C4-2B (cell line): ENCODE measurements at regions not wholly inside any gene's neighbourhood (a gene's known extent, or its start where the extent isn't known, plus 50 kb on each side); places are given as distances from the start of the nearest gene placed in this dataset.

Experiments
- H3K27ac ChIP-seq: fragments of 450-650 bp; 2 replicates; pipeline ENCODE4 v1.5.1; 2017
- ZFX ChIP-seq: fragments of 450-650 bp; IDR thresholded peaks from 2 replicates; pipeline ENCODE4 v1.6.1; 2017
- TF ChIP-seq, protein P1 (sequence below): fragments of 450-650 bp; conservative IDR thresholded peaks from 2 replicates; pipeline ENCODE4 v1.5.1; 2017; ENCODE audit warnings: mild to moderate bottlenecking

DNA sequence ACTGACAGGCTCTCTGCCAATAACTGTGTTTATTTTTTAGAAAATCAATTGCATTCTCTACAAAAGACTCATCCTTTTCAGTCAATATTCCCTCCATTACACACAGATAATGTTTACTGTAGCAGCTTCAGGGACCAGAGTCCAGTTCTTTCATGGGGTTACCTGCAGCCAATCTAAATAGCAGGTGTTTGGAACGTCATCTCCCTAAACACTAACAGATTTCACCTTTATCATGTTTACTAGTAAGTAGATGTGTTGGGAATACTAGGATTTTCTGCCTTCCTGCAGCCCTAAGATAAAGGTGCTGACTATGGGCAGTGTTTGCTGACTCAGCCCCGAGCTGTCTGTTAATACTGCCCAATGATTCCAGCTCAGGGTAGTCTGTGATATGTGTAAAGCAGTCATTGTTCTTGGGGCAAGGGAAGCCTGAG is 447.0 kb downstream of the KIF4B start:
- no peak for TF ChIP-seq ZFX
- TF ChIP-seq, protein P1, sequence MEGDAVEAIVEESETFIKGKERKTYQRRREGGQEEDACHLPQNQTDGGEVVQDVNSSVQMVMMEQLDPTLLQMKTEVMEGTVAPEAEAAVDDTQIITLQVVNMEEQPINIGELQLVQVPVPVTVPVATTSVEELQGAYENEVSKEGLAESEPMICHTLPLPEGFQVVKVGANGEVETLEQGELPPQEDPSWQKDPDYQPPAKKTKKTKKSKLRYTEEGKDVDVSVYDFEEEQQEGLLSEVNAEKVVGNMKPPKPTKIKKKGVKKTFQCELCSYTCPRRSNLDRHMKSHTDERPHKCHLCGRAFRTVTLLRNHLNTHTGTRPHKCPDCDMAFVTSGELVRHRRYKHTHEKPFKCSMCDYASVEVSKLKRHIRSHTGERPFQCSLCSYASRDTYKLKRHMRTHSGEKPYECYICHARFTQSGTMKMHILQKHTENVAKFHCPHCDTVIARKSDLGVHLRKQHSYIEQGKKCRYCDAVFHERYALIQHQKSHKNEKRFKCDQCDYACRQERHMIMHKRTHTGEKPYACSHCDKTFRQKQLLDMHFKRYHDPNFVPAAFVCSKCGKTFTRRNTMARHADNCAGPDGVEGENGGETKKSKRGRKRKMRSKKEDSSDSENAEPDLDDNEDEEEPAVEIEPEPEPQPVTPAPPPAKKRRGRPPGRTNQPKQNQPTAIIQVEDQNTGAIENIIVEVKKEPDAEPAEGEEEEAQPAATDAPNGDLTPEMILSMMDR = no peak
- no peak overlapping the region for H3K27ac ChIP-seq

DNA sequence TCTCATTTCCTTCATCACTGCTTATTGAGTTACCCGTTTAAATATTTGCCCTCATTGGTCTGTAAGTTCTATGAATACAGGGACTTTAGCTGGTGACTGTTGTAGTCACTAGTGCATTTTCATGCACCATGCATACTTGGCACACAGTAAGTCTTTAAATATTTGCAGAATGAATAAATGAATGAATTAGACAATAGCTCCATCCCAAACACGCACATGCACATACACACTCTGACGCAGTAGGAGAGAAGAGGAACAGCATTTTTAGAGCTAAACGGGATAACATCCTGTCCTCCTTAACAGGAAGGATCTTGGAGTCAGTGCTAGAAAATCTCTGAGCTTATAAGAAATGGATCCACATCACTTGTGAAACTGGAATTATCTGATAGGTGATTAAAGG is 447.7 kb downstream of the KIF4B start:
- no peak overlapping the region for H3K27ac ChIP-seq
- TF ChIP-seq, protein P1 = no peak
- no peak for TF ChIP-seq ZFX

DNA sequence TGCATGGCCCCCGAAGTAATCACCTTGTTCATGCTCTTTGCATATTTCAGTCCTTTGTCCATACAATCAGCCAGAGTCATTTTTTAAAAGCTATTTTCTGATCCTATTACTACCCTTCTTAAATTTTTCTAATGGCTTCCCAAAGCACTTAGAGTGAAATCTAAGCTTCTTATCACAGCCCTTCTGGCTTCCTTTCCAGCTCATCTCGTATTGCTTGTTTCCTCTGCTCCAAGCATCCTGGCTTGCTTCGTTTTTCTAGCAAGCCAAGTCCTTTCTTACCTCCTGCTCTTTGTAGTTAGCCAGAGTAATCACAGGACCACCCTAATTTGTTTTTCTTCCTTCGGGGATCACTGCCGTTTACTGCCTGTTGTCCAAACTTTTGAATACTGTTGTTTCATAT is 453.3 kb downstream of the KIF4B start:
- no peak overlapping the region for H3K27ac ChIP-seq
- no peak for TF ChIP-seq ZFX
- TF ChIP-seq, protein P1 = no peak

DNA sequence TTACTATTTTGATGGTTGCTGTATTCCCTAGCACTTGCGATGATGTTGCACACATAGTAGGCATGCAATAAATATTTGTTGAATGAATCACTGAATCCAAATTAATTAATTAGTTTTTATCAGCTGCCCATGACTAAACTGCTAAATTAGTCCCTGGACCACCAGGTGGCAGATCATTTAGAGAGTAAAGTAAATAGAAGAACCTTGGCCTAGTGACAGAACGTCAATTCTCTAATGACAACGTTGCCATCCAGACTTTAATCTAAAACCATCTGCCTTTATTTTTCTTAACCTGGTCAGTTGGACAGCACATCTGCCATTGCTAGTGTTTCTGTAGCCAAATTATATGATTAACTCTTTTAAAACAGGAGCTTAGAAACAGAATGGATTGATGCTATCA is 457.5 kb downstream of the KIF4B start:
- no peak overlapping the region for H3K27ac ChIP-seq
- TF ChIP-seq ZFX = no peak
- TF ChIP-seq, protein P1 = no peak

DNA sequence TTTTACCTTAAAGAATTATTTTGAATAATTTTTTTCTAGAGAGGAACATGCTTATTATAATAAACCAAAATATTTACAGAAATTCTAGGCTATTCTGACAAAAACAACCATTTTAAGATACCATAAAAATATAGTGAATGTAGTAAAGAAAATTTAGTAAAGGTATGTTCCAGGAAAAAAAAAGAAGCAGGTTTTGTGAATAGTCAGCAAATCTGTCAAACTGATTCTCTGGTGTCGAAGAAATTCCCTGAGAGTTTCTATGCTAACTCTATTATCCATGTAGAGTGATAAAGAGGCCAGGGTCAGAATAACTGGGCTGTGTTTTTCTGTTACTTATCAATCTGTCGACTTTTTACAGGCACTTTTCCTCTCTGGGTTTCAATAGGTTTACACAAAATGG is 459.2 kb downstream of the KIF4B start:
- TF ChIP-seq, protein P1 = no peak
- no peak for TF ChIP-seq ZFX
- no peak overlapping the region for H3K27ac ChIP-seq

DNA sequence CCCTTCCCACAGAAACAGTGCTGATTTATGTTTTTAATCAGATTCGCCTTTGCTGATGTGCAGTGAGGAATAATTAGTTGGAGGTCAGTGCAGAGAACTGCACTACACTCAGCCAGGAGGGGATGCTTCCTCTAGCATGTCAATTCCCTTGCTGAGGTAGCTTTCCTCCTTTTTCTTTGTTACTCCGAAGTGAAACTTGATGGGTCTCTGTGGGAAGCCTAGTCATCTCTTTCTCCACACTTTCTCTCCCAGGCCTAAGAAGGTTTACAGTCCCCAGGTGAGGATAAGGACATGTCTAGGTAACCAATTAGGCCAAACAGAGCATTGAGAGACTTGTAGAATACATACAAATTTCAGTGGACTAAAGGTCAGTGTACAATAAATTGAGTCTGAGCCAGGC is 461.8 kb downstream of the KIF4B start:
- no peak overlapping the region for H3K27ac ChIP-seq
- no peak for TF ChIP-seq ZFX
- TF ChIP-seq, protein P1 = no peak

DNA sequence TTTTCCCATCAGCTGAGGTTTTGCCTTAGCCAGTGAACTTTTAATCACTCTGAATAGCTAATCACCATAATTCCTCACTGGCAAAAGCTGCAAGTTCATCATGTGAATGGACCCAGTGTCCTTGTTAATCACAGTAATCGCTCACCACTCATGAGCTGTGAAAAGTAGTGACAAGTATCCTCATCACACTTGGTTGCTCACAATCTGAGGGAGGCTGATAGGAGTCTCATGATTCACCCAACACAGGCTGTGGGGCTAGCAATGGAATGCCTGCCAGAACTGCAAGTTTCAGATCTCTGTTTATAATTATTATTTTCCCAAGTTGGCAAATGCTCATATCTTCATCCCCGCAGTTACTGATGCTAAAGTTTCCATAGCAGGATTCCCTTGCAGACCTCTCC is 467.2 kb downstream of the KIF4B start:
- no peak overlapping the region for H3K27ac ChIP-seq
- no peak for TF ChIP-seq ZFX
- TF ChIP-seq, protein P1 = no peak
